Keratinocyte (primary cell): ENCODE measurements at regions not wholly inside any gene's neighbourhood (a gene's known extent, or its start where the extent isn't known, plus 50 kb on each side); places are given as distances from the start of the nearest gene placed in this dataset.

Experiments used
- CTCF ChIP-seq, 3 experiments: IDR thresholded peaks in 1 of 3; conservative IDR thresholded peaks in 1 of 3; optimal IDR thresholded peaks in 1 of 3; 2 replicates in 2 of 3; 3 replicates in 1 of 3; pipeline versions ENCODE3 to v1.5.1; 2011; ENCODE audit warnings: low read length in 3 of 3, mild to moderate bottlenecking in 3 of 3, moderate library complexity in 2 of 3, control low read depth in 1 of 3, inconsistent platforms in 1 of 3; ENCODE audit not compliant: insufficient read depth in 2 of 3; ENCODE audit errors: extremely low read depth in 1 of 3
- EZH2 ChIP-seq: IDR thresholded peaks from one replicate; pipeline ENCODE4 v1.6.1; 2012; ENCODE audit warnings: inconsistent platforms, mild to moderate bottlenecking, low read length, moderate library complexity

GRCh38 chr13:24612726-24613125, 67.5 kb upstream of the ATP12A start:
- TF ChIP-seq CTCF (optimal IDR thresholded peaks at IDR 0.05 in 1 of 3, IDR thresholded peaks at IDR 0.05 in 1 of 3, conservative IDR thresholded peaks at IDR 0.05 in 1 of 3; ENCODE audit: extremely low read depth in 1 of 3, insufficient read depth in 2 of 3, low read length in 3 of 3) (no peak), EZH2 (no peak)
